ENCODE measurements at regions not wholly inside any gene's neighbourhood (a gene's known extent, or its start where the extent isn't known, plus 50 kb on each side); places are given as distances from the start of the nearest gene placed in this dataset.

DNA sequence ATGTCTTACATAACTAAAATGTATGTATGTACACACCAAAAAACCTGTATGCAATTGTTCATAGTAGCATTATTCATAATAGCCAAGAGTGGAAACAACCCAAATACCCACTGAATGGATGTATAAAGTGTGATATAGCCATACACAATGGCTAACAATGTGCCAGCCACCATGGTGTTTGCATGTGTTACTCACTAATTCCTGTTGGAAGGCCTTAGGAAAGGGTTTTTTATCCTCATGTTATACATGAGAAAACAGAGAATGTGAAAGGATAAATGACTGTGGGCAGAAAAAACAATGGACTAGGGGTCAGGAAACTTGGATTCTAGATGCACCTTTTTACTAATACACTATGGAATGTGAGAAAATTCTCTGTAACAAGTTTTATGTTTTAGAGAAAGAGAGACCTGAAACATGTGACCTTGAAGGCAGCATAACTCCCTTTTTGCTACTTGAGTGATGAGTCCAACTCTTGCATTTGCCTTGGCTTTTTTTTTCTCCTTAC lies 55.7 kb downstream of the TIGD2 start:
- H3K27ac ChIP-seq: no peak overlapping the region
- TF ChIP-seq, protein P1, sequence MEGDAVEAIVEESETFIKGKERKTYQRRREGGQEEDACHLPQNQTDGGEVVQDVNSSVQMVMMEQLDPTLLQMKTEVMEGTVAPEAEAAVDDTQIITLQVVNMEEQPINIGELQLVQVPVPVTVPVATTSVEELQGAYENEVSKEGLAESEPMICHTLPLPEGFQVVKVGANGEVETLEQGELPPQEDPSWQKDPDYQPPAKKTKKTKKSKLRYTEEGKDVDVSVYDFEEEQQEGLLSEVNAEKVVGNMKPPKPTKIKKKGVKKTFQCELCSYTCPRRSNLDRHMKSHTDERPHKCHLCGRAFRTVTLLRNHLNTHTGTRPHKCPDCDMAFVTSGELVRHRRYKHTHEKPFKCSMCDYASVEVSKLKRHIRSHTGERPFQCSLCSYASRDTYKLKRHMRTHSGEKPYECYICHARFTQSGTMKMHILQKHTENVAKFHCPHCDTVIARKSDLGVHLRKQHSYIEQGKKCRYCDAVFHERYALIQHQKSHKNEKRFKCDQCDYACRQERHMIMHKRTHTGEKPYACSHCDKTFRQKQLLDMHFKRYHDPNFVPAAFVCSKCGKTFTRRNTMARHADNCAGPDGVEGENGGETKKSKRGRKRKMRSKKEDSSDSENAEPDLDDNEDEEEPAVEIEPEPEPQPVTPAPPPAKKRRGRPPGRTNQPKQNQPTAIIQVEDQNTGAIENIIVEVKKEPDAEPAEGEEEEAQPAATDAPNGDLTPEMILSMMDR (IDR thresholded peaks at IDR 0.05; ENCODE audit: low read depth, low read length): no peak
- no peaks in the 10 kb centered on the region for H3K27me3 ChIP-seq
- H3K9me3 ChIP-seq (ENCODE audit: low read depth): no peaks in the 10 kb centered on the region
- H3K4me3 ChIP-seq: no peak overlapping the region
- no peak for DNase-seq (ENCODE audit: low read depth in 1 of 2, low spot score in 1 of 2)
- H3K36me3 ChIP-seq: no peaks in the 10 kb centered on the region
- peaks cover 7% of the 10 kb centered on the region for H3K4me1 ChIP-seq (ENCODE audit: low read depth)

DNA sequence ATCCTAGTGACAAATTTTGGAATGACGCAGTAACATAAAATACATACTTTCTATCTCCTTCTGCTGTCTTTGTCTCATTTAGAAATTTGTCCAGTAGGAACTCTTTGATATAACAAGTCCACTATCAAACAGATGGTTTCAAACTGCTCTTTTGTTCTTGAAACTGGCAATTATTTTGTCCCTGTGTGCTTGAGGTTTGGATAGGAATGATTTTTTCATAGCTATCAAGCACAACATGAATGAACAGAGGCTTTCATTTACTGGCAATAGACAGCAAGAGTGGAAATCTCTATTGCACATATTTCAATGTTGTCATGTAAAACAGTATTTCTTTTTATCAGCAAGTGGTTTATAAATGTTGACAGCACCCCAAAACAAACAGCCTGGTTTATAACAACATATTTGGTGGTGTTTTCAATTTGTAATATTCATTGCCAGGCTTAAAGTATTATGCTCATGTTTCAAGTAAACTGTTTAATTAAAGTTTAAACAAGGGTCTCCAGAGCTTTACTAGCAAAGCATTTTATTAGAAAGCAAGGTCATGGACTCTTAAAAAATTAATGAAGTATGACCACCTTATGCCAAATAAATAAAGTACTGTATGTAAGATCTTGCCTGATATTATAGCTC lies 60.0 kb downstream of the TIGD2 start:
- Histone ChIP-seq H3K36me3 (no peaks in the 10 kb centered on the region), H3K27ac (no peak overlapping the region), H3K9me3 (ENCODE audit: low read depth) (no peaks in the 10 kb centered on the region), H3K4me1 (ENCODE audit: low read depth) (peaks cover 14% of the 10 kb centered on the region), H3K27me3 (no peaks in the 10 kb centered on the region), H3K4me3 (no peak overlapping the region)
- TF ChIP-seq, protein P1 (IDR thresholded peaks at IDR 0.05; ENCODE audit: low read depth, low read length): no peak
- DNase-seq (ENCODE audit: low read depth in 1 of 2, low spot score in 1 of 2): no peak

DNA sequence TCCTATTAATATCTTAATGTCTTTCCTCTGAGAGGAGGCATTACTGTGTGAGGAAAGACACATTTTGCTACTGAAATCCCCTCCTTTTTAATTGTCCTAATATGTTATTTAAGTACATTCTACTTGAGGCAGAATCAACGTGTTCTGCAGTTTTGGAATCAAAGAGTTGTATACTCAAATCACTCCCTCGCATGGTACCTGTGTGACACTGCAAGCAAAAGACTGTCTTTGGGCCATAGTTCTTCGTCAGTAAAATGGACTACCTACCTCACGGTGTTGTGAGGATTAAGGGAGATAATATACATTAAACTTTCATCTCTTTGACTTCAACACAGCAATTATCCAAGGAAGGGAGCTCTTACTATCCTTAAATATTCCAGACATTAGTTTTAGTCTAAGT lies 61.5 kb downstream of the TIGD2 start:
- peak overlapping the region; percentile 57 for H3K27ac ChIP-seq
- H3K4me3 ChIP-seq: no peak overlapping the region
- DNase-seq (ENCODE audit: low read depth in 1 of 2, low spot score in 1 of 2): no peak

DNA sequence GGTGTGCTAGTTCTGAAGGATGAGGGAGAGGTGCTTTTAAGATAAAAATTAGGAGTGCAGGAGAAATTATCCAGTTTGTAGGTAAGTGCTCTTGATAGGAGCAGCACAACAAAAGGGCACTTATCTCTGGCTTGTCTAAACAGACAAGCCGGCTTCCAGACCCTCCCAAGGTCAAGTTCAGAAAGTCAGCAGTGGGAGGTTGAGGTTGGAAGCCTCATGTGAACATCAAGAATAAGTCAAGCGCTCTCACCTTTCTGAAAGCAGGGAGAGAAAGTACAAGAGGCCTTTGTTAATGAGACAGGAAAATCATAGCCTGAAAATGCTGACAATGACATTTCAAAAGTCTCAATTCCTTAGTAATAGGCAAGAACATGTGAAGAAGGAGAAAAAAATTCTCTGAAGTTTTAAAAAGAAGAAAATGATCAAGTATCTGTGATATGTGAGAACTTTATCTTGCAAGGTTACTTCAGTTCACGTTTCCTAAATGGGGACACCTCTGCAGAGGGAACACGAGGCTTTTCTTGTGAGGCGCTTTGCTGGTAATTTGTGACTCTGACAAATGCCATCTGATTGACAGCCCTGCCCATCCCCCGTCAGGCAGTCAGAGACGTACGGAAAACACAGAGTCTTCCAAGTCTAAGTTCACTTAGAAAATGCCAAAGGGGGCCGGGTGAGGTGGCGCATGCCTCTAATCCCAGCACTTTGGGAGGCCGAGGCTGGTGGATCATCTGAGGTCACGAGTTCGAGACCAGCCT lies 62.2 kb downstream of the TIGD2 start:
- H3K4me3 ChIP-seq: no peak overlapping the region
- peaks cover 14% of the 10 kb centered on the region for H3K4me1 ChIP-seq (ENCODE audit: low read depth)
- peak in 1 of 2 donors; percentile 60 for DNase-seq (ENCODE audit: low read depth in 1 of 2, low spot score in 1 of 2)
- peak overlapping the region; percentile 57 for H3K27ac ChIP-seq
- TF ChIP-seq, protein P1 (IDR thresholded peaks at IDR 0.05; ENCODE audit: low read depth, low read length): no peak
- H3K9me3 ChIP-seq (ENCODE audit: low read depth): no peaks in the 10 kb centered on the region
- no peaks in the 10 kb centered on the region for H3K36me3 ChIP-seq
- H3K27me3 ChIP-seq: no peaks in the 10 kb centered on the region

More for the DNA sequence above, 61.5 kb downstream of the TIGD2 start:
- Histone ChIP-seq H3K9me3 (ENCODE audit: low read depth) (no peaks in the 10 kb centered on the region), H3K4me1 (ENCODE audit: low read depth) (peaks cover 14% of the 10 kb centered on the region), H3K27me3 (no peaks in the 10 kb centered on the region), H3K36me3 (no peaks in the 10 kb centered on the region)
- TF ChIP-seq, protein P1 (IDR thresholded peaks at IDR 0.05; ENCODE audit: low read depth, low read length): no peak

DNA sequence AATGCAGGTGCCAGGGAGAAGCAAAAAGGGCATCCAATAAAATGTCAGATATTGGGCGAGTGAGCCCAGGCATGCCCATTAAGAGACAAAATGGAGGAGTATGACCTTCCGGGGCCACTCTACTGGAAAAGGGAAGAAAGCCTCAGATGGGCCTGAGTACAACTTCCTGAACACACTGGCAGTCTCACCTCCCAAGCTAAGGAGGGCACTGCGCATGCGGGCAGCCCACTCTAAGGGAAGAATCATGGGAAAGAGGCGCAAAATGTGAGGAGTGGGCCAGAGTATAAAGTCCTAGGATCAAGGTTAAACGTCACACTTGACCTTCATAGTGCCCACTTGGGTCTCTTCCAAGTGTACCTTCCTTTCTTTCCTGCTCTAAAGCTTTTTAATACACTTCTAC lies 63.5 kb downstream of the TIGD2 start:
- Histone ChIP-seq H3K27me3 (no peaks in the 10 kb centered on the region), H3K36me3 (no peaks in the 10 kb centered on the region), H3K4me3 (no peak overlapping the region), H3K4me1 (ENCODE audit: low read depth) (peaks cover 14% of the 10 kb centered on the region), H3K9me3 (ENCODE audit: low read depth) (no peaks in the 10 kb centered on the region), H3K27ac (no peak overlapping the region)
- TF ChIP-seq, protein P1 (IDR thresholded peaks at IDR 0.05; ENCODE audit: low read depth, low read length): no peak
- no peak for DNase-seq (ENCODE audit: low read depth in 1 of 2, low spot score in 1 of 2)

Data from cardiac muscle cell (in vitro differentiated cells and primary cell).